ENCODE measurements at regions not wholly inside any gene's neighbourhood (a gene's known extent, or its start where the extent isn't known, plus 50 kb on each side); places are given as distances from the start of the nearest gene placed in this dataset.

GRCh38 chr21:15247613-15248012, 182.8 kb upstream of the NRIP1 start:
- Histone ChIP-seq H3K79me2 (ENCODE audit: insufficient read depth, low read length) (no peaks in the 10 kb centered on the region), H2AFZ (ENCODE audit: low read length) (no peak overlapping the region), H3K9ac (ENCODE audit: insufficient read depth, low read depth, low read length) (no peak overlapping the region), H4K20me1 (ENCODE audit: insufficient read depth, low read length) (no peaks in the 10 kb centered on the region), H3K9me3 (ENCODE audit: low read length) (no peaks in the 10 kb centered on the region), H3K27ac (ENCODE audit: extremely low read length, insufficient read depth, low read length) (no peak overlapping the region), H3K27me3 (ENCODE audit: control insufficient read depth in 1 of 2, insufficient read depth in 2 of 2, low read length in 2 of 2) (peaks cover 0 to 1% of the 10 kb centered on the region in 2 experiments; a peak in 1 of 5 replicates), H3K4me3 (replicated peaks in 1 of 3; ENCODE audit: insufficient read depth in 1 of 3, low read depth in 2 of 3, low read length in 3 of 3) (no peak overlapping the region), H3K4me2 (ENCODE audit: low read depth, low read length) (no peak overlapping the region), H3K36me3 (replicated peaks in 1 of 2; ENCODE audit: control insufficient read depth in 1 of 2, insufficient read depth in 2 of 2, low read length in 2 of 2) (no peaks in the 10 kb centered on the region), H3K4me1 (ENCODE audit: insufficient read depth, low read length) (peaks cover under 1% of the 10 kb centered on the region)
- intact Hi-C loops (cut with micrococcal nuclease; ENCODE audit: unreplicated experiment) (no loop called here), in situ Hi-C loops (cut with HindIII; ENCODE audit: extremely low pct_ligation_motif_present, low pct_unique_long_range_greater_than_20kb) (no loop called here)
- CTCF ChIA-PET (ENCODE audit: low intra/inter-chr PET ratio, low total read pairs): no interaction called here
- WGBS (ENCODE audit: low lambda C conversion rate): 95% methylated on average over 2 of the region's 2 CpGs
- FAIRE-seq (no peak), DNase-seq (ENCODE audit: low spot score) (no peak), ATAC-seq (no peak)
- no peak for TF ChIP-seq RFXANK (CRISPR knock-in tag; IDR thresholded peaks at IDR 0.05)
- no peak for TF ChIP-seq STAT5B (CRISPR knock-in tag; IDR thresholded peaks at IDR 0.05)
- TF ChIP-seq TSC22D2 (CRISPR knock-in tag; IDR thresholded peaks at IDR 0.05; ENCODE audit: borderline replicate concordance): no peak
- no peak for TF ChIP-seq HMG20B (CRISPR knock-in tag; conservative IDR thresholded peaks at IDR 0.05)
- TF ChIP-seq ZBTB42 (CRISPR knock-in tag; IDR thresholded peaks at IDR 0.05): no peak
- TF ChIP-seq ZNF670 (CRISPR knock-in tag; IDR thresholded peaks at IDR 0.05; ENCODE audit: borderline replicate concordance): no peak
- no peak for TF ChIP-seq GATAD2A (CRISPR knock-in tag; IDR thresholded peaks at IDR 0.05)
- TF ChIP-seq, protein P1, sequence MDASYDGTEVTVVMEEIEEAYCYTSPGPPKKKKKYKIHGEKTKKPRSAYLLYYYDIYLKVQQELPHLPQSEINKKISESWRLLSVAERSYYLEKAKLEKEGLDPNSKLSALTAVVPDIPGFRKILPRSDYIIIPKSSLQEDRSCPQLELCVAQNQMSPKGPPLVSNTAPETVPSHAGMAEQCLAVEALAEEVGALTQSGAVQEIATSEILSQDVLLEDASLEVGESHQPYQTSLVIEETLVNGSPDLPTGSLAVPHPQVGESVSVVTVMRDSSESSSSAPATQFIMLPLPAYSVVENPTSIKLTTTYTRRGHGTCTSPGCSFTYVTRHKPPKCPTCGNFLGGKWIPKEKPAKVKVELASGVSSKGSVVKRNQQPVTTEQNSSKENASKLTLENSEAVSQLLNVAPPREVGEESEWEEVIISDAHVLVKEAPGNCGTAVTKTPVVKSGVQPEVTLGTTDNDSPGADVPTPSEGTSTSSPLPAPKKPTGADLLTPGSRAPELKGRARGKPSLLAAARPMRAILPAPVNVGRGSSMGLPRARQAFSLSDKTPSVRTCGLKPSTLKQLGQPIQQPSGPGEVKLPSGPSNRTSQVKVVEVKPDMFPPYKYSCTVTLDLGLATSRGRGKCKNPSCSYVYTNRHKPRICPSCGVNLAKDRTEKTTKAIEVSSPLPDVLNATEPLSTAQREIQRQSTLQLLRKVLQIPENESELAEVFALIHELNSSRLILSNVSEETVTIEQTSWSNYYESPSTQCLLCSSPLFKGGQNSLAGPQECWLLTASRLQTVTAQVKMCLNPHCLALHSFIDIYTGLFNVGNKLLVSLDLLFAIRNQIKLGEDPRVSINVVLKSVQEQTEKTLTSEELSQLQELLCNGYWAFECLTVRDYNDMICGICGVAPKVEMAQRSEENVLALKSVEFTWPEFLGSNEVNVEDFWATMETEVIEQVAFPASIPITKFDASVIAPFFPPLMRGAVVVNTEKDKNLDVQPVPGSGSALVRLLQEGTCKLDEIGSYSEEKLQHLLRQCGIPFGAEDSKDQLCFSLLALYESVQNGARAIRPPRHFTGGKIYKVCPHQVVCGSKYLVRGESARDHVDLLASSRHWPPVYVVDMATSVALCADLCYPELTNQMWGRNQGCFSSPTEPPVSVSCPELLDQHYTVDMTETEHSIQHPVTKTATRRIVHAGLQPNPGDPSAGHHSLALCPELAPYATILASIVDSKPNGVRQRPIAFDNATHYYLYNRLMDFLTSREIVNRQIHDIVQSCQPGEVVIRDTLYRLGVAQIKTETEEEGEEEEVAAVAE (CRISPR knock-in tag; IDR thresholded peaks at IDR 0.05; ENCODE audit: borderline replicate concordance): no peak
- no peak for TF ChIP-seq ZNF20 (CRISPR knock-in tag; IDR thresholded peaks at IDR 0.05)
- no peak for TF ChIP-seq YEATS2 (CRISPR knock-in tag; IDR thresholded peaks at IDR 0.05; ENCODE audit: borderline replicate concordance)
- TF ChIP-seq KLF9 (CRISPR knock-in tag; IDR thresholded peaks at IDR 0.05; ENCODE audit: low read depth): no peak
- TF ChIP-seq PBX2 (CRISPR knock-in tag; IDR thresholded peaks at IDR 0.05): no peak
- no peak for TF ChIP-seq KDM4B (CRISPR knock-in tag; IDR thresholded peaks at IDR 0.05)
- TF ChIP-seq NBN (conservative IDR thresholded peaks at IDR 0.05): no peak
- TF ChIP-seq LCORL (IDR thresholded peaks at IDR 0.05): no peak
- no peak for TF ChIP-seq LCORL (CRISPR knock-in tag; IDR thresholded peaks at IDR 0.05)
- TF ChIP-seq KDM6A (CRISPR knock-in tag; IDR thresholded peaks at IDR 0.05; ENCODE audit: low read depth): no peak
- TF ChIP-seq PRPF4 (IDR thresholded peaks at IDR 0.05; ENCODE audit: low read depth, low read length, poor library complexity, severe bottlenecking): no peak
- no peak for TF ChIP-seq BCL3 (CRISPR knock-in tag; IDR thresholded peaks at IDR 0.05)
- TF ChIP-seq ZNF382 (CRISPR knock-in tag; IDR thresholded peaks at IDR 0.05; ENCODE audit: borderline replicate concordance): no peak
- BruUV-seq (replicated peaks): no TSS peak
- POLR2A ChIA-PET: no interaction called here
